ENCODE measurements at regions not wholly inside any gene's neighbourhood (a gene's known extent, or its start where the extent isn't known, plus 50 kb on each side); places are given as distances from the start of the nearest gene placed in this dataset.

DNA sequence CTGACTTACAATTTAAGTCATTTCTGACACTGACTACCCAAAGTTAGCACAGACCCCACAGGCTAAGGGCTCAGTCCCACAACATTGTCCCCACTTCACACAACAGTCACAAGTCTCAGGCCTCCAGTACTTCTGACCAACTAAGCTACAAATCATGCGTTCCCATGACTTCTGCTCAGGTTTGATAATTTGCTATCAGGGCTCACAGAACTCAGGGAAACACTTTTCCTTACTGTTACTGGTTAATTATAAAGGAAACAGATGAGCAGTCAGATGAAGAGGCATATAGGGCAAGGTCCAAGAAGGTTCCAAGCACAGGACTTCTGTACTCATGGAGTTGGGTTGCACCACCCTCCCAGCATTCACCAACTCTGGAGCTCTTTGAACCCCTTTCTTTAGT lies 151.2 kb upstream of the TNR start:
- DNase-seq = no peak

DNA sequence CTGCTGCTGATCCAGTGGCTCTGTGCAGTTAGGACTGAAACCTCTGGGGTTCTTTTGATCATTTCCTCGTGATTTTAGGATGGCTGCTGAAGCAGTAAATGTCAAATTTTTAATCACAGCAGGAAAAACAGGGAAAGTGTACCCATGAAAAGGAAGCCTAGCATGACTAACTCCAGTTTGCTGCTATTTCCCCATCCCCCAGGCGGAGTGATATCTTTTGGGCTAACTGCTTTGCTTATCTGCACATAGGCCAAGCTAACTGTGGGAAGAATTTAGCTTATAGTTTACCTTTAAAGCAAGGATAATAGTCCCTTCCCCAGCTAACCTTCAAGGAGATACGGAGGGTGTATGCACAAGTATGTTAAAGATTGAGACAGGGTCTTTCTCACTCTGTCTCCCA lies 149.8 kb upstream of the TNR start:
- DNase-seq = no peak

DNA sequence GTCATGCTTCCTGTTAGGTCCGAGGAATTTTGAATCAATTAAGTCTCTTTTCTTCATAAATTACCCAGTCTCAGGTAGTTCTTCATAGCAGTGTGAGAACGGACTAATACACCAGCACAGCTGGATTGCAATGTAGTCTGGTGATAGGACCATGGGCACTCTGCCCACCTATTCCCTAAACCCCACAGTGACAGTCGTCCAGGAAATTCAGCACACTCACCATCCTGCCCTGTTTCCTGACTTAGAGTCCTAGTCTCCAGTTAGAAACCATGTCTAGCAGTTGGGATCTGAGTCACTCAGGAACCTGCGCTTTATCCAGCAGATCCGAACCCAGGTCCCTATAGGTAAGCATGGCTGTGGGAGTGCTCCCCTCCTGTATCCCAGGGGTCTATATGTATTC lies 149.3 kb upstream of the TNR start:
- DNase-seq = no peak

DNA sequence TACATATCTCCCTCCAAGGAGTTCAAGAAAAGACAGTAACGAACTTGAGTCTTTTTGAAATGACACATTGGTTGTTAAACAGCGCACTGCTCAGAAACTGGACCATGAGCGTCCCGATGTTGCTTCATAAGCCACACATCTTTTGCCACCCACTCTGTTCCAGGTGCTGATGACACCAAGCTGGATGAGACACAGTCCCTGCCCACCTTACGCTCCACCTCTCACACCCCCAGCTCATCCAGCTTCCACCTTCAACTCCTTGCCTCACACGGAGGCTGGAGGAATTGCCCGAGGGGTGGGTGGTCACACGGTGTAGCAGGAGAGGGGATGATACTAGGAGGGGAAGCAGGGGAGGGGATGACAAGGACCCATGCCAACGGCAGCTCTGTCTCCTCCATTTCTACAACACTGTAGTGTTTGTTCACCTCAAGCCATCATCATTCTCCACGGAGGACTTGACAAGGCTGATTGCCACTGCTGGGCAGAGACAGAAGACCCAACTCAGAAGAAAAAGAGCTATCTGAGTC lies 148.5 kb upstream of the TNR start:
- no peak for DNase-seq

DNA sequence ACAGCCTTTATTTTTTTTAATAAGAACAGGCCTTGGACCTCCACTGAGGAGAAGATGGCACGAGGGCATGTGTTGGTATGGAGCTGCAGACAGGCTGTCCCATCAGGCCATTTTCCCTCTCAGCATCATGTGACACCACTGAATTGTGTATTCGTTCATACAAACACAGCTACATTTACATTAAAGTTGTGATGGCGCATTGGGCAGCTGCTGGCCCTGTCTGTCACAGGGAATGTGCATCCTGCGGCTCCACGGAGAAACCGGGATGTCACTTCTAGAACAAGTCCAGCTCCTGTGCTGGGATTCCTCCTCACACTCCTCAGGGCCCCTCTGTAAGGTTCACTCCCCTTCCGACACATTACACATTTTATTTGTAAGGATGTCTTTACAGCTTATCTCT lies 147.6 kb upstream of the TNR start:
- DNase-seq = no peak

DNA sequence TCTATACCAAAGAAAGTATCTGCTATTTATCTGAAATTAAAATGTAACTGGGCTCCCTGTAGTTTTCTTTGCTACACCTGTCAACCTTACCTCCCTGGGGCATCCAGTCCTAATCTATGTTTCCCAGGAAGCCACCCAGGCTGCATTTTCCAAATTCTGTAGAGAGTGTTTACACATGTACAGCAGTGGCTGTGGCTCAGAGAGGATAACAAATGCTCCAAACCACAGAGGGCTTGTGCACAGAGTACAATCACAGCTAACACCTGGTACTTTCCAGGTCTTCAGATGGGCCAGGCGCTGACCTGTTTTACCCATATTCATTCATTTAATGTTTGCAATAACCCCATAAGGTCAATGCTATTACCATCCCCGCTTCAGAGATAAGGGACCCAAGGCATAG lies 146.5 kb upstream of the TNR start:
- no peak for DNase-seq

DNA sequence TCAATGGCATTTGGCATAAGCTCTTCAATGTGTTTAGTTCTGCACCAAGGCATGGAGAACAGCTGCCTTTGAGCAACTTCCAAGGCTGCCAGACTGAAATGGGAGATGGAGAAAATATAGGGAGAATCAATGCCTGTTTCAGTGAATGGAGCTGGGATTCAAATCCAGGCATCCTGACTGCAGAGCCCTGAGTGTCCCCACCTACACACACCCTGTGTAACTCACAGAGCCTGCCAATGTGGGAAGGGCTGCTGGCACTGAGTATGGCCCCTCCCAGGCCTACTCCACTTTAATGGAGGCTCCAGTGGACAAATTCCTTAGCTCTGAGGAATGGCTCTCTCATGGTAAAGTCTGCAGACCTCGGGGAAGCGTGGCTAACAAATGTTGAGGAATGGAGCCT lies 145.6 kb upstream of the TNR start:
- DNase-seq = no peak

DNA sequence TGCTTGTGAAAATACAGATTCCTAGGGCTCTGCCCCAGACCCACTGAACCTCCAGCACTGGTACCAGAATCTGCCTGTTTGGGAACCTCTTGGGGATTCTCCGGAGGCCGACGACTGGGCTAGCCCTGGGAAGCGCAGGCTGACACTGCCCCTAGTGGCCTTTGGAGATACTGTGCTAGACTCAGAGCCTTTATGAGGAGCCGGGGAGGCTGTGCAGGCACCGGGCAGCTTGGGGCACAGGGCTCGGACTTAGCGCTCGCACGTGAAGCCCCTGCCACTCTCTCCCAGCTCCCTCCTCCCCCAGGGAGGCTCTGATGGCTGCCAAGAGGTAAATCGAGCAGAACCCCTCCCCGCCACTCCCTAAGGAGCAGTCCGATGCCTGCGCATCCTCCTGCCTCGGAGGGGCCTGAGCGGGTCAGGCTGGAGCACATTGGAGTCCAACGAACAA lies 144.6 kb upstream of the TNR start:
- peak; percentile 18 to 61 for DNase-seq

DNA sequence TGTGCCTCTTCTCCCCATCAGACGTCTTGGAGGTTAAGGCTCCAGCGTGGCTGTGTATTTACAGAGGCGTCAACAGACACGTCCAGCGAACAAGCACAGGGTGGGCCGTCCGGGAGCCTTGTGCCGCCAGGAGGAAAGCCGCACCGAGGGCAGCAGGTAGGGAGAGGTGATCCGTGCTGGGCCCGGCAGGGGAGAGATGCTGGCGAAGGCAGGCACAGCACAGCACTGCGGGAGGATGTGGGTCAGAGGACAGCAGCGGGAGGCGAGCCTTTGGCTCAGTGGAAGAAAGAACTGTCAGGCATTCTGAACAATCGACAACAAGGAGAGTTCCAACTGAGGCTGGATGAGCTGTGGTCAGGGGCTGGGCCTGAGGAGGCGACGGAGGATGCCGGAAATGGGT lies 144.1 kb upstream of the TNR start:
- DNase-seq = no peak

DNA sequence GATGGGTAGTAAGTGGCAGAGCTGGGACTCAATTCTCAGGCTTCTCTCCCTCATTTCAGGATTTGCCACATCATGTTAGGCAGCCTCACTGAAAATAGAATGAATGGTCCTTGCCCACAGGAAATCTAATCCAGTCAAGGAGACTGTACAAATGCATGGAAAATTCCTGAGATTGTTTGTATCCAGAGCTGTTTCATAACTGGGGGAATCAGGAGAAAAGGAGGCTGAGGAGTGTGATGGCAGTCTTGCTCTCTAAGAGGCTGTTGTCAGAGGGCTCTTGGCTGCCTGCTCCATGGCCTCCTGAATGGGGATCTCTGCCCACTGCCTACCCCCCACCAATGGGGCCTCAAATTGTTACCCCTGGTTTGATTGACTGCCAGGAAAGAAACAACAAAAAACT lies 141.9 kb upstream of the TNR start:
- DNase-seq = no peak

DNA sequence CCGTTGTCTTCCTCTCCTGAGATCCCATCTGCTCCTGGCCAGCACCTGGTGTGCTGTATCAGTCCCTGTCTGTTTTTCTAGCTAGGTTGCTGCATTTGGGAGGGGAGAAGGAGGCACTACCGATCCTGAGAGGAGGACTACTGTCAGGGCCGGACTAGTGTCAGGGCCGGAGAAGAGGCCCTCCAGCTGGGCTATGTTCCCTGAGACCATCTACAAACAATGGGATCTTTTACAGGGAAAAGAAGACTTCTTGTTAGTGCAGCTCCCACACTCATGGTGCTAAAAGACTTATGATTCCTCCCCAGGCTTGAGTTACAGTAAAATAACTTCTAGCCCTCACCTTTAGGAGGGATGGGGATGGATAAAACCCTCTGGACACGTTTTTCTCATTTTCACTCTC lies 141.0 kb upstream of the TNR start:
- no peak for DNase-seq

DNA sequence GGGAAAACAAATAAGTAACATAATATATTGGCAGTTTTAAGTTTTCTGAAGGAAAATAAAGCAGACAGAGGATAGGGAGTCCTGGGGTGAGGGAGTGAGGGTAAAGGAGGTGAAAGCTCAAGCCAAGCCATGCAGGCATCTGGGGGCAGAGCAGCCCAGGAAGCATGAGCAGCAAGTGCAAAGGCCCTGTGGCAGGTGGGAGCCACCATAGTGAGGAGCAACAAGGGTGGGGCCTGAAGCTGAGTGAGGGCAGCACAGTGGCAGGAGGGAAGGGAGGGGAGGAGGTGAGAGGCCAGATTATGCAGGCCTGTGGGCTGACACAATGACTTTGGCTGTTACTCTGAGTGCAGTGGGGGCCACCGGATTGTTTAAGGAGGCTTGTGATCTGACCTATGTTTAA lies 138.8 kb upstream of the TNR start:
- no peak for DNase-seq

DNA sequence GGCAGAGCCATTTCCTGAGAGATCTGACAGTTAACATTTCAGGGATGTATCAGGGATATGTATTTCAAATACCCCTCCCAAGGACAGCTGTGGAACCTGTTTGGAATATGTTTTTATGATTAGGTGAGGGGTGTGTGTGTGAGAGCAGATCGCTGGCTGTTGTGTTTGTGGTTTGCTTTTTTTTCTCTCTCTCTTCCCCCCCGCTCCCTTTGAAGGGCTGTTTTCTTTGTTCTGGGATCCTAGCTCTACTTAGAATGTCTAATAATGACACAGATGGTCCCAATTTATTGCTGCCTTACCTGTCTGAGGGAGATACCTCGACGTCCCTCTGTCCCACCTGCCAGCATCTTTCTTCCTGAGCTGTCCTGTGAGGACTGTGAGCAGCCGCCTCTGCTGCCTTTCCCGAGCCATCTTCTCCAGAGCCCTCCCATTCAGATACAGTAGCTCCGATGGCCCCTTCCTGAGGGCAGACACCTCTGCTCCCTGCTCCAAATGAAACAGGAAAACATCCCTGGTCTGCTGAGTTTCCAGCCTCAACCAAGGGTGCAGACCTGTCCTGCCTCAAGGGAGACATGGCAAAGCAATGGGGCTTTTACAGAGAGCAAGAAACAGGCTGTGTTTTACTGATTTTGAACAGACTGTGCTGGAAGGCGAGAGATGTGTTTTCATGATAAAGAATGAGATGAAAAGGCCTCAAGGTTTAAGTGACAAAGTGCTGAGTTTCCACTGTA lies 138.0 kb upstream of the TNR start:
- no peak for DNase-seq

DNA sequence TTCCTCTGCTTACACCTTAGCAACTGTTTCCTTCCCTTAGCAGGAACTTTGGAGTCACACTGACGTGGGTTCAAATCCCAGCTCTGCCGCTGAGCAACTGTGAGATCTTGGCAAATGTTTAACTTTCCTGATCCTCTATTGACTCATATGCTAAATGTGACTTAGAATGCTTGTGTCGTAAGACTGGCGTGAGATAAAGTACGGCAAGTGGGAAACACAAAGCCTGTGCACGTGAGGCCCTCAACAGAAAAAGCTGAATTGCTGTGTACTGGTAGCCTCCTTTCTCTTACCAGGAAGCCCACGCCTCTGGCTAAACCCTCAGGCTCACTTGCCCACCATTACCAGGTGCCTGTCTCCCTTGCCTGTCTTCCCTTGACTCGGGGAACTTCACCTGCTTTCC lies 135.4 kb upstream of the TNR start:
- no peak for DNase-seq

DNA sequence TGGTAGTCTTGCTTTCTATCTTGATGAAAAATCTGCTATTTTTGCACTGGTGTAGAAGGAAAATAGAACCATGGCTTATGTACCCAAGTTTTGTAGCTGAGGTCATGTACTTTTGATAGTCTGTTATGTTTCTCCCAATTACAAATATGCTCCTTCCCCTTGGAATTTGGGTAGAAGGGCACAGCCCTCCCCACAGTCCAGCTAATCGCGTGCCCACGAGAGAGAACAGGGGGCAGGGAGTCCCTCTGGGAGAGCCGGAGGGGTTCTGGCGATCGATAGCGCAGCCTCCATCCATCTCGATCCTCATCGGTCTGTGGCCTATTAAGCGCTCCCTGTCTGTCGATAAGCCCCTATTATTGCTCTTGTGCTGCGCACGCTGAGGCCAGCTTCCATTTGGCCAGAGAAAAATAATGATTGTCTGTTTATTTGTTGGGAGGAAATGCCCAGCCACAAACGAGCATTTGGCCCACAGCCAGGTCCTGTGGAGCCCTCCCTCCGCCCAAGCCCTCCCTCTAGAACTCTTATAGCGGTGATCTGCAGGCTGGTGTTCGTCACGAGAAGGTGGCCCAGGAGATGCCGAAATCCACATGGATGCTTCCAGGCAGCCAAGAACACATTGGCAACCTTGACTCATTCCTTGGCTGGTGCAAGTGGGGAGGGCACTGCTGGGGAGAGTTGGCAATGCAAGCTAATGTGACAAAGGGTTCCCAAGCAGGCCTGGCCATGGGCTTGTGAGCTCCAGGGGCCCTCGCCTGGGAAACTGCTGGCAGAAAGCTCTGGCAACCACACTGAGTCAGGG lies 134.7 kb upstream of the TNR start:
- no peak for DNase-seq

DNA sequence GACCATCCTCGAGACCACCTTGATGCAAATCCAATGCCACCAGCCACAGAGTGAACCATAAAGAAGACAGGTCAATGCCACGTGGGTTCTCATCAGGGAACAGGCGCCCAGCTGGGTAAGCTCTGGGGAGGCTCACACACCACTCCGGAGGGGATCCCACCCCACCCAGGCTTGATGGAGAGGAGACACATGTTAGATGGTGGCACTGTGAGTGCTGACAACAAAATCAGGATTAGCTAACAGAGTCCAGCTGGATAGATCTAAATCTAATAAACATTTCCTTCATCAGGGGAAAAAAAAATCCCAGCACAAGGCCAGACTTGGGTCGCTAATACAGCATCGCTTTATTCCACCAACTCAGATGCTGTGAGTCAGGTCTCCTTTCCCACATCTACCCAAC lies 132.2 kb upstream of the TNR start:
- DNase-seq = no peak

DNA sequence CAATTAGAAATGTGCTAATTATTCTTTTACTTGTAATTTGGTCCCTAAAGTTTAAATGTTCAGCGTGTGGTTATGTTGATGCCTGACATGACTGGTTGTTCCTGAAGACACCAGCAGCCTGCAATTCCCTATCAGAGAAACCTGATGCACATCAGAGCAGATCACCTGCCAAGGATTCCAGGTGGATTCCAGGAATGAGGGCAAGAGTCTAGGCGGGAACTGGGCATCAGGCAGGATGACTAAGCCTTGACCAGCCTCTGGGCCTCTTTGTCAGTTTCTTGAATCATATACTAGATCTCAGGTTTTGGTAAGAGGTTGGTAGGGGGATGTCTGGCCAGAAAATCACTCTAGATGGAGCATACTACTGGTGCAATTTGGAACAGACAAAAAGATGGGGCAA lies 130.7 kb upstream of the TNR start:
- no peak for DNase-seq

DNA sequence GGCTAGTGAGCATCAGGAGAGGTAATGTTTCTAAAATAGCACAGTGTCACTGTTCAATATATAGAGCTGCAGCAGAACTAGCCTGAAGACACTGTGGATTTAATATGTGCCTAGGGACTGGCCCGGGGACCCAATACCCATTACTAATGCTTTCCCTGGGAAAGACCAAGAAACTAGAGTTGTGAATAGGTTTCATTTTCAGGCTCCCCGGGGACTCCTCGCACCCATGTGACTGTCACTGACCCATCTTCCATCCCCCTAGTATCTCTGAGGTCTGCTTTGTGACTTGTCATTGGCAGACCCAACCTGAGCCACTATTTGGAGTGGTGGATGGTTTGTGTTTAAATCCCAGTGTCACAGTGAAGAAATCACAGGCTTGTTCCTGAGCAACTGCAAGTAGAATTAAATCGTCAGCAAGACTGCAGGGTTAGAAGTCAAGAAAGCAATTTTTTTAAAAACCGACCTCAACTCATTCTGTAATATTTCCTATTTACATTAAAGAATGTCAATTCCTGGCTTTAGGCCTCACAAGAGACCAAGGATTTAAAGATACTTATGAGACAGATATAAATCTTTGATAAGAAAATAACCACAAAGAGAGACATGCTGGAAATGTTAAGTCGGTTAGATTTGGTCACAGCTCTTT lies 130.0 kb upstream of the TNR start:
- no peak for DNase-seq

DNA sequence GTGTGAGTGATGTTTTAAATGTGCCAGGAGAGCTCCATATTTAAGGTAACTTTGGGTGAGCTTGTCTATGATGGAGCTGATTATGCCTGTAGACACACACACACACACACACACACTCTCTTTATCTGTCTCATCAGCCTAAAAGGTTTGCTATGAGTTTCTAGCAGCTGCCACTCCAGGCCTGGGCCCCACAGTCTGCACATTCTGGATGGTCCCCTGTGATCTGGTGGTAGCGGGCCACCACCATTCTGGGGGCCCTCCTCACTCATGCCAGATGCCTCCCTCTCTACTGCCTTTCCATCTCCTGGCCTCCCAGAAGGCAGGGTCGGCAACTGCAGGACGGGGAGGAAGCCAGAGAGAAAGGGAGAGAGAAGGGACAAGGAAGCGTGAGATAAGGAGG lies 129.2 kb upstream of the TNR start:
- DNase-seq = no peak

DNA sequence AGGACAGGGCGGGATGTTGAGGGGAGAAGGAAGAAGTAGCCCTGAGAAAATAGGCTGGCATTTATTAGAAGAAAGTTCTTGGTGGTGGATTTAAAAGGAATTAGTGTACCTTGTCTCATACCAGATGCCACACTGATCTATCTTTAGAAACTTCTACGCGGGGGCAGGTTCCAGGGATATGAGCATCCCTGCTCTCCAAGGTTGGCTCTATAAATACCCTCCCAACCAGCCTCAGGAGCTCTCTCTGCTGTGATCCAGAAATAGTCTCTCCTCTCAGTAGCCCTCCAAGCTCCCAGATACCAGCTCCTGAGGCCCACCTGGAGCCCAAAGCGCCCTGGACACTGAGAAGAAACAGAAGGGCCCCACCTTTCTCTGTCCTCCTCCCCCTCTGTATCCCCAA lies 128.3 kb upstream of the TNR start:
- no peak for DNase-seq

DNA sequence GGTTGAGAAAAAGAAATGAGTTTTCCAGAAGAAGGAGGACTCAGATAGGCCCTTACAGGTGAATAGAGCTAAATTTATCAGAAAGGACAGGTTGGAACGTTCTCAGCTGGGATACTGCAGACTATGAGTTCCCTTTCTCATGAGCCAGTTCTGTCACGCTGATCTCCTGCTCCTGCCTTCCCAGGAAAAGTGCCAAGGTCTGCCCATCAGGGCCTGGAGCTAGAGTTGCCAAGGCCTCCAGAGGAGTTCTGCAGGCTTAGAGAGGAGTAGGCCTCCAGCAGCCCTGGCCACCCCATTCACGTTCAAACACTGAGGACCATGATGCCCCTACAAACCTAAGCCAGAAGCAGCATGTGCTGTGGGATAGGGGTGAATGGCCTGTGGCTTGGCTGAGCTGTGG lies 126.8 kb upstream of the TNR start:
- DNase-seq = no peak

DNA sequence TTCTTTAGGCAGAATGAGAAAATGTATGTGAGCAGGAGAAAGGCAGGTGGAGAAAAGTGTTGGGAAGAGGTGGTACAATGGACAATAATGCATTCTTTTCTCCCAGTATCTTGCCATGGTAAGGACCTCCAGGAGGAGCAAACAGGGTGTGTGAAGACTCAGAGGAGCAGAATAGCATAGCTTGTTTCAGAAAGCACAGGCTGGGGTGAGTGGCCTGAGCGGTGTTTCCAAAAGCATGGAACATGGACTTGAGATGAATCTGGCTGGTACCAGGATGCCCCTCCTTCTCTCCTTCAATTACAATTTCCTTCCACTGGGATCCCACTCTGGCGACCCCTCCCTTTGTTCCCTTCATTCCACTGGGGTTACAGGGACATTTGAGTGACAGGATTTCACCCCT lies 123.4 kb upstream of the TNR start:
- DNase-seq = no peak

DNA sequence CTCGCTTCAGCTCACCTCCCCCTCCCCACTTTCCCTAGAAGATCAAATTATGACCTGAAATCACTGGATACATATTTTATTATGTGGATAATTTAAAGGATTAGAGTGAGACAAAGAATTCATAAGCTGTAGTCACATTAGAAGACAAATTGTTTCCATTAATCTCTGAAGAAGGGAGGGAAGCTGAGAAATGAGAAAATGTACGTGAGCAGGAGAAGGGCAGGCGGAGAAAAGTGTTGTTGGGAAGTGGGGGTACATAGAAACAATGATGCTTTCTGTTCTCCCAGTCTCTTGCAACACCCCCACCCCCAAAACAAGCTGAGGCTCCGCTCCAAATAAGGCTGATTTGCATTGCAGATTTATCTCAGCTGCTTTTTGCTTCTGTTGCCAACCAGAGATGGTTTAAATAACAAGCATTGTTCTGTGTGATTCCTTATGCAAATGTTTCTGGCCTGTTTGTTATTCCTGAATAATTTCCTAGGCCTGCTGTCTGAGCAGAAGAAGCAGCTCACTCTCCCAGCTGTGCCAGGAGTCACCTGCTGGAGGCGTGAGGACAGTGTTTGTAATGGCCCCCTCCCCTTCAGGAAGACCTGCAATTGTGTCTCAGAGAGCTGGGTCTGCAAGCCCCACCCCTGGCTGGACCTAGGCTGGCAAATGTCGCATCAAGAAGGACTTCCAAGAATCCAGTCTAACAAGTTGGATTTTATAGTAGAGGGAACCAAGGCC lies 121.8 kb upstream of the TNR start:
- no peak for DNase-seq

Data from NCI-H1930 (cell line).